ENCODE measurements at regions not wholly inside any gene's neighbourhood (a gene's known extent, or its start where the extent isn't known, plus 50 kb on each side); places are given as distances from the start of the nearest gene placed in this dataset.

DNA sequence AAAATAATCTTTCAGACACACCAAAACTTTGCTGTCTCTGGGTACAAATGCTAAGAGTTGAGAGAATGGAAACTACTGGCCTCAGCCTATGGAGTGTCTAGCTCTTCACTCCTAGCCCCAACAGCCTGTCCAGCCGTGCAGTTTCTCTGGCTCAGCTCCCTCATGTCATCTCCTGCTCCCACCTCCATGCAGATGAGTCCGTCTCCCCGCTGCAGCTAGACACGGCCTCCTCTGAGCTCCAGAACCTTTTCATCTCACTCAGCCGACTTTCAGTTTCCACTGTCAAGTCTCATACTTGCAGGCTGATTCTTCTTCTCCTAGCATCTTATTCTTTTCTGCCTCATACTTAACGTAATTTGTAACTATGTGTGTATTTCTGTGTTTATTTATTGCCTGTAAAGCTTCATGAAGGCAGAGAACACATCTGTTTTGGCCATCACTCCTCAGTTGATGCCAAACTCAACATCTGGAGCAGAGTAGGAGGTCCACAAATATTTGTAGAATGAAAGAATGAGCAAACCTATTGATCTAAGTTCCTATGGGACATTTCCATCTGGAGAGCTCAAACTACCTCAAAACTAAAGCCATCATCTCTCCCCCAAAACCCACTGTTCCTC lies 139.8 kb upstream of the PWP1 start:
- no TSS peak for BruUV-seq (replicated peaks)
- no peak overlapping the region for H3K4me2 ChIP-seq (ENCODE audit: insufficient read depth, low read length)
- H3K27me3 ChIP-seq (ENCODE audit: control insufficient read depth in 2 of 2, insufficient read depth in 2 of 2, low read length in 2 of 2) = no peaks in the 10 kb centered on the region
- H3K27ac ChIP-seq (ENCODE audit: insufficient read depth, low read depth, low read length) = no peak overlapping the region
- H3K4me3 ChIP-seq (replicated peaks in 1 of 3; ENCODE audit: insufficient read depth in 1 of 3, low read depth in 1 of 3, low read length in 3 of 3) = no peak overlapping the region
- ChIA-PET CTCF (interaction anchor here (1.4 kb wide), 1 partner anchor 9 kb away, joined by 6 read pairs; no protein-coding TSS in a partner anchor), POLR2A (no interaction called here)
- FAIRE-seq = no peak
- DNase-seq (ENCODE audit: low read depth, low spot score) = no peak
- H3K4me1 ChIP-seq (ENCODE audit: control insufficient read depth, extremely low read depth, insufficient read depth, low read length) = no peaks in the 10 kb centered on the region
- no peaks in the 10 kb centered on the region for H3K36me3 ChIP-seq (ENCODE audit: control insufficient read depth in 2 of 2, extremely low read depth in 1 of 2, insufficient read depth in 2 of 2, low read length in 2 of 2)
- H2AFZ ChIP-seq (ENCODE audit: low read depth, low read length) = no peak overlapping the region
- no peak for TF ChIP-seq FOS (IDR thresholded peaks at IDR 0.05; ENCODE audit: borderline replicate concordance, insufficient read depth, low read length)
- no peaks in the 10 kb centered on the region for H4K20me1 ChIP-seq (replicated peaks; ENCODE audit: control insufficient read depth, extremely low read depth, insufficient read depth, low read length)
- intact Hi-C loops (cut with micrococcal nuclease) = no loop called here
- dilution Hi-C loops (cut with MboI; ENCODE audit: extremely low pct_ligation_motif_present, low sequenced_read_pairs) = no loop called here
- H3K79me2 ChIP-seq (ENCODE audit: control insufficient read depth, insufficient read depth, low read length) = no peaks in the 10 kb centered on the region
- no peaks in the 10 kb centered on the region for H3K9me3 ChIP-seq (replicated peaks; ENCODE audit: control insufficient read depth, insufficient read depth, low read length)
- no peaks in the 10 kb centered on the region for H3K9me1 ChIP-seq (replicated peaks; ENCODE audit: control insufficient read depth, extremely low read depth, insufficient read depth, low read length)
- H3K9ac ChIP-seq (replicated peaks; ENCODE audit: extremely low read depth, insufficient read depth, low read length) = no peak overlapping the region

GRCh38 chr12:107547389-107547788 lies 138.2 kb upstream of the PWP1 start:
- H3K79me2 ChIP-seq (ENCODE audit: control insufficient read depth, insufficient read depth, low read length) = no peaks in the 10 kb centered on the region
- no peaks in the 10 kb centered on the region for H4K20me1 ChIP-seq (replicated peaks; ENCODE audit: control insufficient read depth, extremely low read depth, insufficient read depth, low read length)
- DNase-seq (ENCODE audit: low read depth, low spot score) (no peak), FAIRE-seq (no peak)
- dilution Hi-C loops (cut with MboI; ENCODE audit: extremely low pct_ligation_motif_present, low sequenced_read_pairs) (no loop called here), intact Hi-C loops (cut with micrococcal nuclease) (no loop called here)
- H3K9me1 ChIP-seq (replicated peaks; ENCODE audit: control insufficient read depth, extremely low read depth, insufficient read depth, low read length) = no peaks in the 10 kb centered on the region
- no peak overlapping the region for H3K4me3 ChIP-seq (replicated peaks in 1 of 3; ENCODE audit: insufficient read depth in 1 of 3, low read depth in 1 of 3, low read length in 3 of 3)
- H3K27ac ChIP-seq (ENCODE audit: insufficient read depth, low read depth, low read length) = no peak overlapping the region
- H3K4me1 ChIP-seq (ENCODE audit: control insufficient read depth, extremely low read depth, insufficient read depth, low read length) = no peaks in the 10 kb centered on the region
- no peak overlapping the region for H3K9ac ChIP-seq (replicated peaks; ENCODE audit: extremely low read depth, insufficient read depth, low read length)
- H3K9me3 ChIP-seq (replicated peaks; ENCODE audit: control insufficient read depth, insufficient read depth, low read length) = no peaks in the 10 kb centered on the region
- H3K36me3 ChIP-seq (ENCODE audit: control insufficient read depth in 2 of 2, extremely low read depth in 1 of 2, insufficient read depth in 2 of 2, low read length in 2 of 2) = no peaks in the 10 kb centered on the region
- no peak overlapping the region for H2AFZ ChIP-seq (ENCODE audit: low read depth, low read length)
- ChIA-PET POLR2A (no interaction called here), CTCF (interaction anchor here (0.6 to 1.5 kb wide), 2 partner anchors 10 to 21 kb away, joined by 4 read pairs; no protein-coding TSS in a partner anchor)
- H3K27me3 ChIP-seq (ENCODE audit: control insufficient read depth in 2 of 2, insufficient read depth in 2 of 2, low read length in 2 of 2) = no peaks in the 10 kb centered on the region
- H3K4me2 ChIP-seq (ENCODE audit: insufficient read depth, low read length) = no peak overlapping the region
- TF ChIP-seq JUN (IDR thresholded peaks at IDR 0.05; ENCODE audit: borderline replicate concordance, insufficient read depth, insufficient read length, low read depth) (no peak), MYC (IDR thresholded peaks at IDR 0.05; ENCODE audit: low read depth, low read length) (no peak), POLR2A (IDR thresholded peaks at IDR 0.05; ENCODE audit: low read depth, low read length) (no peak), CTCF (IDR thresholded peaks at IDR 0.05; ENCODE audit: extremely low read depth in 1 of 2, insufficient read depth in 1 of 2, low read depth in 1 of 2, low read length in 2 of 2) (no peak)
- BruUV-seq (replicated peaks) = no TSS peak
